ENCODE measurements at regions not wholly inside any gene's neighbourhood (a gene's known extent, or its start where the extent isn't known, plus 50 kb on each side); places are given as distances from the start of the nearest gene placed in this dataset.

- TF ChIP-seq STAT5B (CRISPR knock-in tag; IDR thresholded peaks at IDR 0.05) (no peak), GABPB1 (CRISPR knock-in tag; IDR thresholded peaks at IDR 0.05) (no peak), ZNF331 (CRISPR knock-in tag; IDR thresholded peaks at IDR 0.05) (no peak), FIP1L1 (IDR thresholded peaks at IDR 0.05; ENCODE audit: borderline replicate concordance, insufficient read depth, low read depth, low read length) (no peak), ZSCAN20 (CRISPR knock-in tag; IDR thresholded peaks at IDR 0.05; ENCODE audit: borderline replicate concordance) (no peak), CTCF (CRISPR knock-in tag; IDR thresholded peaks at IDR 0.05) (no peak), TAF15 (IDR thresholded peaks at IDR 0.05; ENCODE audit: low read depth, low read length, poor library complexity, severe bottlenecking) (no peak)
- TF ChIP-seq, protein P1, sequence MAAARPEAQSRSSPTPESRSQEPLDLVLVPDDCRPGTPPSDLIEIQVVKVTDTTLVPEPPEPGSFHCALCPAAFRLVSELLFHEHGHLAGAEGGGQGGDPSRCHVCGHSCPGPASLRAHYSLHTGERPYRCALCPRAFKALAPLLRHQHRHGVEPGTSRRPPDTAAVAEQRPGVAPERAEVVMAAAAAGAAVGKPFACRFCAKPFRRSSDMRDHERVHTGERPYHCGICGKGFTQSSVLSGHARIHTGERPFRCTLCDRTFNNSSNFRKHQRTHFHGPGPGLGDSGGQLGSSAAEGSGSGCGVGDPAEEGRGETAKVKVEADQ (CRISPR knock-in tag; IDR thresholded peaks at IDR 0.05; ENCODE audit: borderline replicate concordance), result no peak
Measured at GRCh38 chr19:31803835-31804446, 454.7 kb upstream of the TSHZ3 start.

All from HepG2 (cell line).